ENCODE measurements at regions not wholly inside any gene's neighbourhood (a gene's known extent, or its start where the extent isn't known, plus 50 kb on each side); places are given as distances from the start of the nearest gene placed in this dataset.

DNA sequence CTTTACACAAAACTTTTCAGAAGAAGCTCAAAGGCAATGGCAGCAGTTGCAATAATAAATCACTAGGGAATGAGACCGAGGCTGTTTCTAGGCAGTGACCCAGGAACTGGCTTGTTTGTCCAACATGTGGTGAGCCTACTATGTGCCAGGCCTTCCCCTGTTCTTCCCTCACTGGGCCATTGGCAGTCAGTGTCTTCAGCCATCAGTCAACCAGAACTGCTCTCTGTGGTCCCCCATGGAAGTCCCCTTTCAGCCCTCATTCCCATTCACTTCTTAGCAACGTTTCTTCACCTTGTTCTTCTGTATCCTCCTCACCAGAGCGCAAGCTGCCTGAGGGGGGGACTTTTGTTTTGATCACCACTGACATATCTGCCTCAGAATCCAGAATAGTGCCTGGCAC is 274.1 kb downstream of the RRAGC start:
- H2AFZ ChIP-seq (ENCODE audit: low read depth, low read length): no peak overlapping the region
- no peak for FAIRE-seq
- no peaks in the 10 kb centered on the region for H3K27me3 ChIP-seq (ENCODE audit: control insufficient read depth in 2 of 2, insufficient read depth in 2 of 2, low read length in 2 of 2)
- H3K9me1 ChIP-seq (ENCODE audit: control insufficient read depth, insufficient read depth, low read length): no peaks in the 10 kb centered on the region
- WGBS (ENCODE audit: insufficient coverage, low coverage, missing lambda C conversion rate): 36% methylated on average over 3 of the region's 3 CpGs
- H3K4me2 ChIP-seq (ENCODE audit: insufficient read depth, low read length): no peak overlapping the region
- in situ Hi-C loops (cut with MboI): loop anchor here (10.0 to 25.0 kb wide), 2 partner anchors 221 to 548 kb away; partner anchors contain the start of gene POU3F1
- ATAC-seq: no peak
- no peaks in the 10 kb centered on the region for H3K9me3 ChIP-seq (replicated peaks; ENCODE audit: control insufficient read depth, insufficient read depth, low read depth, low read length)
- H3K79me2 ChIP-seq (ENCODE audit: control insufficient read depth, insufficient read depth, low read length): no peaks in the 10 kb centered on the region
- no peaks in the 10 kb centered on the region for H3K36me3 ChIP-seq (ENCODE audit: control insufficient read depth, insufficient read depth, low read length)
- no TSS peak for BruUV-seq (replicated peaks)
- no peak for DNase-seq (ENCODE audit: extremely low read depth in 1 of 4, low spot score in 3 of 4)
- no peak overlapping the region for H3K9ac ChIP-seq (ENCODE audit: insufficient read depth in 1 of 2, low read depth in 2 of 2, low read length in 2 of 2)
- ChIA-PET POLR2A (interaction anchor here (1.2 to 1.3 kb wide), 2 partner anchors 16 to 24 kb away, joined by 4 to 5 read pairs; no protein-coding TSS in a partner anchor), CTCF (ENCODE audit: low intra/inter-chr PET ratio) (no interaction called here)
- H3K27ac ChIP-seq (ENCODE audit: extremely low read depth, low read depth, low read length): no peak overlapping the region
- H4K20me1 ChIP-seq (replicated peaks; ENCODE audit: control insufficient read depth, insufficient read depth, low read length): no peaks in the 10 kb centered on the region; the same call in 1 of the 2 replicates
- H3K4me3 ChIP-seq: no peak overlapping the region
- H3K4me1 ChIP-seq (replicated peaks in 1 of 2; ENCODE audit: control insufficient read depth in 2 of 2, insufficient read depth in 2 of 2, low read length in 2 of 2): no peaks in the 10 kb centered on the region; a peak in 2 of 5 replicates
- intact Hi-C loops (cut with micrococcal nuclease): loop anchor here (5.0 to 10.0 kb wide), 3 partner anchors 88 to 541 kb away; partner anchors contain the start of gene POU3F1
- TF ChIP-seq PHF20 (IDR thresholded peaks at IDR 0.05; ENCODE audit: partially characterized antibody) (no peak), TGIF2 (CRISPR knock-in tag; IDR thresholded peaks at IDR 0.05) (no peak), BCL6 (CRISPR knock-in tag; IDR thresholded peaks at IDR 0.05) (no peak), ZNF696 (CRISPR knock-in tag; conservative IDR thresholded peaks at IDR 0.05) (no peak), ZC3H11A (IDR thresholded peaks at IDR 0.05; ENCODE audit: low read depth, low read length) (no peak), NFATC3 (IDR thresholded peaks at IDR 0.05) (no peak), TEAD4 (IDR thresholded peaks at IDR 0.05; ENCODE audit: low read length) (no peak), TEAD4 (CRISPR knock-in tag; IDR thresholded peaks at IDR 0.05; ENCODE audit: borderline replicate concordance) (no peak), ATF1 (CRISPR knock-in tag; IDR thresholded peaks at IDR 0.05) (no peak), ATF1 (tag; IDR thresholded peaks at IDR 0.05) (no peak), L3MBTL2 (IDR thresholded peaks at IDR 0.05) (no peak), CTBP1 (IDR thresholded peaks at IDR 0.05; ENCODE audit: borderline replicate concordance) (no peak), RNF2 (IDR thresholded peaks at IDR 0.05) (no peak), ZNF707 (CRISPR knock-in tag; conservative IDR thresholded peaks at IDR 0.05) (no peak), UBTF (IDR thresholded peaks at IDR 0.05; ENCODE audit: borderline replicate concordance in 1 of 2, low read depth in 2 of 2, low read length in 2 of 2) (no peak), NCOA4 (IDR thresholded peaks at IDR 0.05; ENCODE audit: partially characterized antibody) (no peak)
- TF ChIP-seq, protein P1, sequence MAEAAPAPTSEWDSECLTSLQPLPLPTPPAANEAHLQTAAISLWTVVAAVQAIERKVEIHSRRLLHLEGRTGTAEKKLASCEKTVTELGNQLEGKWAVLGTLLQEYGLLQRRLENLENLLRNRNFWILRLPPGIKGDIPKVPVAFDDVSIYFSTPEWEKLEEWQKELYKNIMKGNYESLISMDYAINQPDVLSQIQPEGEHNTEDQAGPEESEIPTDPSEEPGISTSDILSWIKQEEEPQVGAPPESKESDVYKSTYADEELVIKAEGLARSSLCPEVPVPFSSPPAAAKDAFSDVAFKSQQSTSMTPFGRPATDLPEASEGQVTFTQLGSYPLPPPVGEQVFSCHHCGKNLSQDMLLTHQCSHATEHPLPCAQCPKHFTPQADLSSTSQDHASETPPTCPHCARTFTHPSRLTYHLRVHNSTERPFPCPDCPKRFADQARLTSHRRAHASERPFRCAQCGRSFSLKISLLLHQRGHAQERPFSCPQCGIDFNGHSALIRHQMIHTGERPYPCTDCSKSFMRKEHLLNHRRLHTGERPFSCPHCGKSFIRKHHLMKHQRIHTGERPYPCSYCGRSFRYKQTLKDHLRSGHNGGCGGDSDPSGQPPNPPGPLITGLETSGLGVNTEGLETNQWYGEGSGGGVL (CRISPR knock-in tag; IDR thresholded peaks at IDR 0.05): no peak

Data from K562 (cell line).